ENCODE measurements at regions not wholly inside any gene's neighbourhood (a gene's known extent, or its start where the extent isn't known, plus 50 kb on each side); places are given as distances from the start of the nearest gene placed in this dataset.

GRCh38 chr7:115410972-115411686 is 489.2 kb downstream of the MDFIC start:
- intact Hi-C loops (cut with DNase I), result no loop called here
- no peak for DNase-seq

GRCh38 chr7:115410434-115410820 is 488.5 kb downstream of the MDFIC start:
- DNase-seq, result no peak
- intact Hi-C loops (cut with DNase I), result no loop called here

- no peak for DNase-seq
- intact Hi-C loops (cut with DNase I), result no loop called here
These were observed 488.0 kb downstream of the MDFIC start for GRCh38 chr7:115409682-115410433.

- no peak for DNase-seq
- intact Hi-C loops (cut with DNase I), result no loop called here
These were observed 484.3 kb downstream of the MDFIC start for GRCh38 chr7:115406219-115406618.

DNA sequence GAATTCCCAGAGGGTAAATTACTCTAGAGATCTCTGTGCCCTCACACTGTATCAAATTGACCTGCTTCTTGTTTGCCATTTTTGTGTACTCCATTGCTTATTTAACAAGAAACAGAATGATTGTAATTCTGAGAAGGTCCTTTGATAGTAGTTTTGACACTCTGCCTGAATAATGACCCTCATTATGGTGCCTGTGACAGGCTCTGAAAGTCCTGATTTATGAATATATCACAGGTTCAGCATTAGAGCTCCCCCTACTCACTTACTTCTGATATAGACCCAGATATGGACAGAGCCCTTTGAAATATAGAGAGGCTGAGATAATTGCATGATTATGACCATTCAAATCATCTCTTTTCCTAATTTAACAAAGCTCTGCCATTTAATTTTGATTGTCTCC is 465.2 kb downstream of the MDFIC start:
- no peak for DNase-seq
- intact Hi-C loops (cut with DNase I), result no loop called here

- DNase-seq, result no peak
- intact Hi-C loops (cut with DNase I), result no loop called here
These were observed 457.4 kb downstream of the MDFIC start for GRCh38 chr7:115379321-115379720.

GRCh38 chr7:115368998-115369397 is 447.1 kb downstream of the MDFIC start:
- no peak for DNase-seq
- intact Hi-C loops (cut with DNase I), result no loop called here

- intact Hi-C loops (cut with DNase I), result no loop called here
- DNase-seq, result no peak
These were observed 442.0 kb downstream of the MDFIC start for GRCh38 chr7:115363916-115364315.

- intact Hi-C loops (cut with DNase I), result no loop called here
- DNase-seq, result no peak
These were observed 438.1 kb downstream of the MDFIC start for GRCh38 chr7:115359955-115360354.

DNA sequence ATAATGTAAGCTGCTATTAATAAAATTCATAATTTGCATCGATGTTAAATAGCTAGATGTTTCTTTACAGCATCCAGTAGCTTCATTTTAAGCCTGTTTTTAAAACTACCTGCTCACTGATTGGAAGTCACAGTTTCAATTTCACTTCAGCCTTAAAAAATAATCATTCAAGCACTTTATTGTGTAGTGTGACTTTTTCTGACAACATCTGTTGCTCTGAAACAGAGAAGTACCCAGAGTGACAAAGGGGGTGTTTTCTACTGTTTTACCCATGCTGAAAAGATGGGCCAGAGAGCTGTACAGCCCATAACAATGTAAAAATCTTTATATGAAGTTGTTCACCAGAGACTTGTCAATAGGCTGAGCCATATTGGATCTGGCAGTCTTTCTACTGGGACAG is 437.2 kb downstream of the MDFIC start:
- DNase-seq, result no peak
- intact Hi-C loops (cut with DNase I), result no loop called here

DNA sequence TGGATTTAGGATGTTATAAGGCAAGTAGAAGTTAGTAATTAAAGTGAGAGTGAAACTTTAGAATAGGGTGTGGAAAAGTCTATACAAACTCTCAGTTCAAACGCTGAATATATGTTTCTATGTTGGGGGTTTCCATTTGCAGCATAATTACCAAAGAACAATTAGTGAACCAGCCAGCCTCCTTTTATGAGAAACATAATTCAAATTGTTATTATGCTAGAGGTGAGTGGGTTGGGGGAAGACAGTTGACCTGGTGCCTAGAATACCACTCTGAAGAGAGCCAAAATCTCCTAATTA is 435.8 kb downstream of the MDFIC start:
- intact Hi-C loops (cut with DNase I), result no loop called here
- DNase-seq, result no peak

DNA sequence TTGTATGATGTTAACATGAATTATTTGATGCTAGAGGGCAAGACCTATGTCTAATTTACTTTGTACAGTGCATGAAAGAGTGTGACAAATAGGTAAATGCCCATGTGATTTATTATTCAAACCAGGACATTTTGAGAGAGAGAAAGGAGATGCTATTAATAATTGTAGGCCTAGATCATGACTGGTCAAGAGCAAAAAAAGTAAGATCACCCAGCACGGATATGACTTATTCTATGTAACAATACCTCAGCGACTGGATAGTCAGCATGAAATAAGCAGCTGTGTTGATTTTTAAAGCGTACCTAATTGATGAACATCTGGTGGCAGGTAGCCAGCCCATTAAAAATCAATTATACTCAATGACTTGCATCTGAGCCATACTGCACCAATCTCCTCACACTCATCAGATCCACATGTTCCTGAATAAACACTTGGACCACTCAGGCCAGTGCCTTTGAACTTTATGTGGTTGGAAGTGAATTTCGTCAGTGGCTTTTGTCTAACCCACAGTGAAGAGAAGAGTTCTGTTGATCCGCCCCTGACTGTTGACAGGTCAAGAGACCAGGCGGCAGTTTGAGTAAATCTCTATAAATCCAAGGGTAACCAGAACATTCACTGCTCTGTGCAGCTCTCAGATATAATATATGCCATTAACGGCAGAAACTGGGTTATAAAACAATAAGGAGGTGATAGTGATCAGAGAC is 435.3 kb downstream of the MDFIC start:
- intact Hi-C loops (cut with DNase I), result no loop called here
- DNase-seq, result no peak

DNA sequence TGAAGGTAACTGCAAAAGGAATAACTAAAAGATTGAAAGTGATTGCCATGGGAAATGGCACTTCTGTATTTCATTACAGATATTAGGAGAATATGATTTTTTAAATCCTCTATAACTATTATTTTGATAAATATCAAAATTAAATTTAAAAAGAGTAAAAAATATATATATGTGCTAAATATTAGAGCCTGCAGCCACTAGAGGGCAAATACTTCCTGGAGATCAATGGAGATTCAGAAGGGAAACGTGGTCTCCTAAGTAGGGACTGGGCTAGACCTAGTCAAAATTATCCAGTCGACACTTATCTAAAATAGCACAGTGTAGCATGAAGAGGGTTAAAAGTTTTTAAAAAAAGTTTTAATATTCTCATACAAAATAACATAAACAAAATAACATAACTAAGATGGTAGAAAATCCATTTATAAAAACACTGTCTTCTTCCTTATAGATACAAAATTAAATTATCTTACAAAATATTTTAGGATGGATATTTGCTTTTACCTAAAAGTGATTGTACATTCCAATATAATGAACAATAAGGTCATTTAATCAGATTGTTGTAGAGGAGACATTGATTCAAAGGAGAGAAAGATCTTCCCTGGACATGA is 434.3 kb downstream of the MDFIC start:
- peak in 3 of 42 donors; percentile 2 to 7 (median 5) for DNase-seq
- intact Hi-C loops (cut with DNase I), result no loop called here

DNA sequence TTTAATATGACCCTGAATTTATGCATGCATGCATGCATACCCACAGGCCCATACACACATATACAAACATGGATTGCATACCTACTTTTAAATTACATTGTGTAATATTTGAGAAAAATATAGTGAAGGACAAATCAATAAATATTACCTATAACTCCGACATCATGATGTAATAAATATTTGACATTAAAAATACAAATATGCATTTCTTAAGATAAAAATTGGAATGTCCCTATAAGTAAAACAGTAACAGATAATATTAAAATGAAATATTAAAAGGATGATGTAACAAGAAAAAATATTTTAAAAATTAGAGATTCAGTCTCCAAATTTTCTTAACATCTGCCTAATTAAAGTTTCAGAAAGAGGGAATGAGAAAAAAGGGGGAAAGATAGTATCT is 433.0 kb downstream of the MDFIC start:
- intact Hi-C loops (cut with DNase I), result no loop called here

GRCh38 chr7:115352375-115352774 is 430.5 kb downstream of the MDFIC start:
- no peak for DNase-seq
- intact Hi-C loops (cut with DNase I), result no loop called here

More for the DNA sequence above, 433.0 kb downstream of the MDFIC start:
- DNase-seq, result no peak

GRCh38 chr7:115350764-115351163 is 428.9 kb downstream of the MDFIC start:
- intact Hi-C loops (cut with DNase I), result no loop called here
- no peak for DNase-seq

- DNase-seq, result no peak
- intact Hi-C loops (cut with DNase I), result no loop called here
These were observed 427.7 kb downstream of the MDFIC start for GRCh38 chr7:115349635-115350034.

DNA sequence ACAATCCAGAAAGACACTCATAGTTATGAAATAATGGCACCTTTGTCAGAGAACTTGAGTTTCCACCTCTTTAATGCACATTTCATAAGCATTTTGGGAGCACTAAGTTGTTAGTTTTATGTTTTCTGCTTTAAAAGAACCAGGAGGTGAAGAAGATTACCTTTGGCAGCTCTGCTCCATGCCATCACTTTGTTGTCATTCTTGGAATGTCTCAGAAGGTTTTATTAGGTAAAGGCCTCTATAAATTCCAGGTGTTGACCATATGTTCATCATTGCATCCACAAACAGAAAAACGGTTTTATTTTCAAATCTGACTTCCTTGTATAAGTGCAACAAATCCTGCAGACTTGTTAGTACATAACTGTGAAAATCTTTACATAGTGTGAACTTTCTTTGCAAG is 424.8 kb downstream of the MDFIC start:
- intact Hi-C loops (cut with DNase I), result no loop called here
- DNase-seq, result no peak

- DNase-seq, result no peak
- intact Hi-C loops (cut with DNase I), result no loop called here
These were observed 418.9 kb downstream of the MDFIC start for GRCh38 chr7:115340828-115341227.

- intact Hi-C loops (cut with DNase I), result no loop called here
These were observed 416.1 kb downstream of the MDFIC start for GRCh38 chr7:115338016-115338415.

More at GRCh38 chr7:115338016-115338415, 416.1 kb downstream of the MDFIC start:
- DNase-seq, result no peak
